C1 segment of cervical spinal cord (tissue), 14 donors: ENCODE measurements at regions not wholly inside any gene's neighbourhood (a gene's known extent, or its start where the extent isn't known, plus 50 kb on each side); places are given as distances from the start of the nearest gene placed in this dataset.
"Not testable (repeated sequence)": the region's sequence is repeated elsewhere in the genome, so short reads cannot be mapped to it uniquely, and the experiment has no call there.

Experiments
- DNase-seq, 14 donors: peaks; one replicate each; lab custom pipeline; 2025; lab: John Stamatoyannopoulos, UW

- DNase-seq = no peak
Observed at GRCh38 chr1:83512373-83513193, 486.3 kb downstream of the TTLL7 start.

- no peak for DNase-seq
Observed at GRCh38 chr1:83511146-83511726, 487.7 kb downstream of the TTLL7 start.

GRCh38 chr1:83509301-83509781 lies 489.6 kb downstream of the TTLL7 start:
- no peak for DNase-seq

GRCh38 chr1:83508485-83509151 lies 490.3 kb downstream of the TTLL7 start:
- DNase-seq = peak in 2 of 14 donors; percentile 1 to 4

GRCh38 chr1:83505148-83505547 lies 493.8 kb downstream of the TTLL7 start:
- DNase-seq = no peak

- no peak for DNase-seq
Observed at GRCh38 chr1:83503153-83503552, 495.8 kb downstream of the TTLL7 start.

GRCh38 chr1:83500987-83501591 lies 497.8 kb downstream of the TTLL7 start:
- DNase-seq = no peak

- no peak for DNase-seq
Observed at GRCh38 chr1:83500531-83500930, 498.4 kb downstream of the TTLL7 start.

GRCh38 chr1:83499998-83500397 lies 498.9 kb downstream of the TTLL7 start:
- no peak for DNase-seq

GRCh38 chr1:83497563-83497962 lies 501.4 kb downstream of the TTLL7 start:
- DNase-seq = no peak

- no peak for DNase-seq
Observed at GRCh38 chr1:83495560-83495959, 503.4 kb downstream of the TTLL7 start.

GRCh38 chr1:83493633-83494032 lies 505.3 kb downstream of the TTLL7 start:
- DNase-seq = no peak

- no peak for DNase-seq
Observed at GRCh38 chr1:83491930-83492329, 507.0 kb downstream of the TTLL7 start.

- no peak for DNase-seq
Observed at GRCh38 chr1:83490988-83491387, 507.9 kb downstream of the TTLL7 start.

- not testable (repeated sequence) for DNase-seq
Observed at GRCh38 chr1:83488105-83488504, 510.8 kb downstream of the TTLL7 start.

GRCh38 chr1:83487460-83487859 lies 511.5 kb downstream of the TTLL7 start:
- not testable (repeated sequence) for DNase-seq

GRCh38 chr1:83485314-83486019 lies 513.5 kb downstream of the TTLL7 start:
- not testable (repeated sequence) for DNase-seq

- DNase-seq = not testable (repeated sequence)
Observed at GRCh38 chr1:83481284-83481683, 517.6 kb downstream of the TTLL7 start.

- DNase-seq = not testable (repeated sequence)
Observed at GRCh38 chr1:83479591-83480239, 519.2 kb downstream of the TTLL7 start.

- DNase-seq = not testable (repeated sequence)
Observed at GRCh38 chr1:83478127-83478526, 520.8 kb downstream of the TTLL7 start.

- not testable (repeated sequence) for DNase-seq
Observed at GRCh38 chr1:83476518-83476917, 522.4 kb downstream of the TTLL7 start.
